Activated CD4-positive, CD25-positive, alpha-beta regulatory T cell treated with anti-CD3 and anti-CD28 coated beads, Interleukin-2, amount 50 U/mL, for 16 hours (primary cell): ENCODE measurements at regions not wholly inside any gene's neighbourhood (a gene's known extent, or its start where the extent isn't known, plus 50 kb on each side); places are given as distances from the start of the nearest gene placed in this dataset.
"Not testable (repeated sequence)": the region's sequence is repeated elsewhere in the genome, so short reads cannot be mapped to it uniquely, and the experiment has no call there.

ENCODE experiments used
- DNase-seq: peaks from one replicate; pipeline ENCODE4 v3.0.0-alpha.2; 2020; ENCODE audit warnings: low read depth, low spot score

GRCh38 chr6:3961581-3962215 is 112.5 kb downstream of the FAM50B start:
- no peak for DNase-seq

GRCh38 chr6:3962291-3963280 is 113.4 kb downstream of the FAM50B start:
- no peak for DNase-seq

GRCh38 chr6:3963426-3963825 is 114.3 kb downstream of the FAM50B start:
- no peak for DNase-seq

GRCh38 chr6:3965071-3965718 is 113.7 kb downstream of the FAM217A start:
- DNase-seq: no peak

GRCh38 chr6:3966426-3966825 is 112.5 kb downstream of the FAM217A start:
- DNase-seq: no peak

- DNase-seq: no peak
These were observed 108.8 kb downstream of the FAM217A start for GRCh38 chr6:3970097-3970496.

GRCh38 chr6:3973152-3973551 is 105.8 kb downstream of the FAM217A start:
- not testable (repeated sequence) for DNase-seq

GRCh38 chr6:3977875-3978711 is 100.8 kb downstream of the FAM217A start:
- peak; percentile 1 for DNase-seq

- DNase-seq: not testable (repeated sequence)
These were observed 100.0 kb downstream of the FAM217A start for GRCh38 chr6:3978966-3979365.

GRCh38 chr6:3981917-3982316 is 97.0 kb downstream of the FAM217A start:
- DNase-seq: no peak

- DNase-seq: no peak
These were observed 95.2 kb downstream of the FAM217A start for GRCh38 chr6:3983778-3984177.

- no peak for DNase-seq
These were observed 94.4 kb downstream of the FAM217A start for GRCh38 chr6:3984494-3984893.

GRCh38 chr6:3986241-3986640 is 92.7 kb downstream of the FAM217A start:
- no peak for DNase-seq

GRCh38 chr6:3987053-3987452 is 91.9 kb downstream of the FAM217A start:
- DNase-seq: no peak

GRCh38 chr6:3987576-3987975 is 91.4 kb downstream of the FAM217A start:
- DNase-seq: no peak

GRCh38 chr6:3990692-3991491 is 88.0 kb downstream of the FAM217A start:
- DNase-seq: peak; percentile 37

GRCh38 chr6:3991941-3992340 is 87.0 kb downstream of the FAM217A start:
- no peak for DNase-seq

- no peak for DNase-seq
These were observed 82.6 kb downstream of the FAM217A start for GRCh38 chr6:3996349-3996748.

GRCh38 chr6:3997177-3997770 is 81.7 kb downstream of the FAM217A start:
- DNase-seq: no peak
